ENCODE measurements at regions not wholly inside any gene's neighbourhood (a gene's known extent, or its start where the extent isn't known, plus 50 kb on each side); places are given as distances from the start of the nearest gene placed in this dataset.

GRCh38 chr5:68725905-68726683 lies 367.7 kb upstream of the SLC30A5 start:
- DNase-seq: no peak

DNA sequence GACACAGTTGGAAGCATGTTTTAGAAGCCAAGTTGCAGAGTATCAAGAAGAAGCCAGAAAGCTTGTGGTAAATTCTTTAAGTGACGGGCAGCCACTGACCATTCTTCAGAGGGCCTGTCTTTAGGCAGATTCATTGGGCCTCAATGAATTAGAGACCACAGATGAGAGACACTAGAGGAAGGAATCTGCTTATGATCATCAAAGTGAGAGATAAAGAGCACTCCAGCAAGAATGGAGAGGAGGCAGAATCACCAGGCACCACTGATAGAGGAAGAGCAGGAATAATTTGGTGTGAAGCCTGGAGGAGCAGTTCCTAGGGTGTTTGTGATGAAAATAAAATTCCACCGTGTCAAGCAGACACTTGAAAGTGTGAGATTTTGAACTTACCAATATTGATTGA lies 365.9 kb upstream of the SLC30A5 start:
- DNase-seq: no peak

GRCh38 chr5:68729678-68730077 lies 364.1 kb upstream of the SLC30A5 start:
- DNase-seq: no peak

- DNase-seq: peak; percentile 68
These were observed 363.4 kb upstream of the SLC30A5 start for GRCh38 chr5:68730220-68730978.

GRCh38 chr5:68730979-68731654 lies 362.7 kb upstream of the SLC30A5 start:
- no peak for DNase-seq

GRCh38 chr5:68732251-68732650 lies 361.6 kb upstream of the SLC30A5 start:
- DNase-seq: no peak

GRCh38 chr5:68734781-68735180 lies 359.0 kb upstream of the SLC30A5 start:
- no peak for DNase-seq

- DNase-seq: no peak
These were observed 355.6 kb upstream of the SLC30A5 start for GRCh38 chr5:68738236-68738635.

DNA sequence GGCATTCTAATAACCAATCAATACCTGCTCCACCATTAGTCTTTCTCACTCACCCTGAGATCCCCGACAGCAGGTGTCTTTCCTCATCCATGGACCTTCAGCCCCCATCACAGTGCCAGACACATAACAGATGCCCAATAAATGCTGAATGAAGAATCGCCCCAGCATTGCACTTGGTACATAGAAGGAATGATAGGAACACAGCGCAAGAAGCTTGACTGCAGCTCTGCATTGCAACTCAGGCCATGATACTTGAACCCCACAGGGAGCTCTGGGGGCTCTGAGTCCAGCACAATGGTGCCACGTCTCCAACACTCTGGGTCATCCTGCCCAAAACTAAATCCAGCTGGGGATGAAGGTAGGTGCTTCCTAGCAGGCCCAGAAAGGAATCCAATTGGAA lies 355.0 kb upstream of the SLC30A5 start:
- no peak for DNase-seq

GRCh38 chr5:68739752-68740151 lies 354.1 kb upstream of the SLC30A5 start:
- DNase-seq: no peak

DNA sequence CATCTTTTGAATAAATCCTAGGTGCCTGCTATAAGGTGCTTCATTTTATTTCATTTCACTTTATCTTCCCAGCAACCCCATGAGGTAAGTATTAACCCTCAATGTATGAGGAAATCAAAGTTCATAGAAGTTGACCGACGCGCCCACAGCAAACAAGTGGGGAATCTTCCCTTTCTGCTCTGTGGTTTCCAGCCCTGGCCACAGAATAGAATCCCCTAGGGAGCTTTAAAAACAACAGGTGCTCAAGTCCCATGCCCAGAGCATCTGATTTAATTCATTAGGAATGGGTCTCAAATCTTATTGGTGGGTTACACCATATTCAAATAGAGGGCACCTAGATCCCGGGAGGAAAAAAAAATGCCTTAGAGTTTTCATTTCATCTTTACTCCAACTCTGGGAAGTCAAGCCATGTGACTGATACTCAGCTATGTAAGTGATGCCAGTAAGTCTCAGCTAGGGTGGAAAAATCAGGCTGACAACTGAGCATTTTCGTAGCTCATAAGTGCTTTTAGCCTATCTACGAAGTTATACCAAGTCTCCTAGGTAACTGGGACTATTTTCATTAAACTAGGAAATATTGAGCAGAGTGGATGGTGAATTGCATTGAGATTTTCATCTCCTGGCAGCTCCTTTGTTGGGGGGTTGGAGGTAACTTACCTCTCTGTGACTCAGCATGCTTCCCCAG lies 353.4 kb upstream of the SLC30A5 start:
- DNase-seq: no peak

- no peak for DNase-seq
These were observed 349.6 kb upstream of the SLC30A5 start for GRCh38 chr5:68744206-68744605.

GRCh38 chr5:68745448-68745847 lies 348.4 kb upstream of the SLC30A5 start:
- peak; percentile 1 for DNase-seq

- no peak for DNase-seq
These were observed 347.6 kb upstream of the SLC30A5 start for GRCh38 chr5:68746220-68746619.

DNA sequence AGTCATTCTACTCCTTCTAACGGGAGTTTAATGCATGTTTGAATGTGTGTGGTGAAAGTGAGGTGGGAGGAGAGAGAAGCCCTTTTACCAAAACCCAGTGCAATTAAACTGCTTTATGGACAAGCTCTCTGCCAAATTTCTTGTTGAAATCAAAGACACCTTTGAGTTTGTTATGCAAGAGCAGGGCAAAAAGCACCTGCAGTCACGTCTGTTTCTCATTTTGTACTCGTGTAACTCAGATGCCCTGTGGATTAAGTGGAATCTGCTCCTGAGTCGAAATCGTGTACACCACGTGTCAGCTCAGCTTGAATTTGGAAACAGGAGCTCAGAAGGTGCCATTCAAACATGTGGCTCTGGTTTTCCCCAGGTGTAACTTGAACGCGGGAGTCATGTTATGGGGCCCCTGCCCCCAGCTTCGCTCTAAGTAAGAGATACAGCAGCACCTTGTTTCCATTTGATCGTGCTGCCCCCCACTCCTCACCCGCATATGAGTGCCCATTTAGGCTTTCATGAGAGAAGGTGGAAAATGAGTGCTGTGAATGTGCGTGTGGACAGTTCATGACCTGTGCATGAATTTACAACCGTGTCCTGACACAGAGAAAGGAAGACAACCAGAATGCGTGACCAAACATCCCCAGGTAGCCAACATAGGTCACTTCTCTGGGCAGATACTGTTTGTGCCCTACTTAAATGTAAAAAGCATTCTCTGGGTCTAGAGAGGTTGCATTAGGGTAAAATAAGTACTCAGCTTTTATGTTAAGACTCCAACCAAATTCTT lies 347.0 kb upstream of the SLC30A5 start:
- no peak for DNase-seq

GRCh38 chr5:68747521-68747920 lies 346.3 kb upstream of the SLC30A5 start:
- no peak for DNase-seq

- no peak for DNase-seq
These were observed 345.7 kb upstream of the SLC30A5 start for GRCh38 chr5:68748101-68748500.

- DNase-seq: no peak
These were observed 344.7 kb upstream of the SLC30A5 start for GRCh38 chr5:68749077-68749476.

- no peak for DNase-seq
These were observed 344.2 kb upstream of the SLC30A5 start for GRCh38 chr5:68749631-68750030.

DNA sequence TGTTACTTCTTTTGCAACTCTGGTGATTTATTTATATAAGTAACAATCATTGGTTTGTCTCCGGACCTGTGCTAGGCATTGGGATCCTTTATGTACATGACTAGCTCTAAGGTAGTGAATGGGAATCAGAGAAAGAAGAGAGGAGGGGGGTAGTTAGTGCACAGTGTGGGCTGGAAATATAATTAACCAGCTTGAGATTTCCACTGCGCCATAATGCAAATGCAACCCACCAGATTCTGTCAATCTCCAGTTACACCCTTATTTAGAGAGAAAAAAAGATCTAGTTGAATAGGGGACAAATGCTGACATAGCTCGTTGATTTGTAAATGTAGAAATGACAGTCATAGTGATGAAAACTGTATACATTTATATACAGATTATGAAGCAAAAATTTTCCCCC lies 342.2 kb upstream of the SLC30A5 start:
- DNase-seq: no peak

GRCh38 chr5:68754536-68754935 lies 339.3 kb upstream of the SLC30A5 start:
- no peak for DNase-seq

DNA sequence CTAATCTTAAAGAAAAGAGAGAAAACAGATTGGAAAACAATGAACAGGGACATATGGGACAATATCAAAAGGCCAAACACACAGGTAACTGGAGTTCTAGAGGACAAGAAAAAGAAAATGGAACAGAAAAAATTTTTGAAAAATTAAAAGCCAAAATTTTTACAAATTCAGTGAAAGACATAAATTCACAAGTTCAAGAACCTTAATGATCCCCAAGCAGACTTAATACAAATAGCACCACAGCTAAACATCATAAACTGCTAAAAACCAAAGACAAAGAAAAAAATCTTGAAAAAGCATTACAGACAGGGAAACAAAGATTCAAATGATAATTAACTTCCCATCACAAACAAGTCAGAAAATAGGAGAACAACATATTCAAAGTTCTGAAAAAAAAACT lies 338.5 kb upstream of the SLC30A5 start:
- DNase-seq: no peak

Data from dermis blood vessel endothelial cell (primary cell).